Right cardiac atrium (tissue), 5 donors: ENCODE measurements at regions not wholly inside any gene's neighbourhood (a gene's known extent, or its start where the extent isn't known, plus 50 kb on each side); places are given as distances from the start of the nearest gene placed in this dataset.

Experiments
- ATAC-seq, 2 donors: fragments of 200-7000 bp; cut with Tn5 transposase; one replicate each; pipeline versions ENCODE4 v1.8.0 to v1.9.1; 2020; ENCODE audit warnings: moderate library complexity in 2 of 2, mild to moderate bottlenecking in 1 of 2
- DNase-seq, 3 donors: peaks; one replicate each; pipeline ENCODE4 v3.0.0-alpha.2; 2020
- H3K27ac ChIP-seq: one replicate; pipeline ENCODE4 v1.5.1; 2013; ENCODE audit warnings: mild to moderate bottlenecking, low read length, control low read depth, moderate library complexity
- H3K27me3 ChIP-seq: one replicate; pipeline ENCODE4 v1.6.1; 2013; ENCODE audit not compliant: control insufficient read depth, insufficient read depth
- H3K4me1 ChIP-seq: one replicate; pipeline ENCODE4 v1.6.1; 2013; ENCODE audit warnings: low read length; ENCODE audit not compliant: control insufficient read depth, insufficient read depth
- H3K4me3 ChIP-seq: one replicate; pipeline ENCODE4 v1.5.1; 2013; ENCODE audit warnings: low read length, control low read depth
- H3K9me3 ChIP-seq: one replicate; pipeline ENCODE4 v1.6.1; 2013; ENCODE audit warnings: low read length; ENCODE audit not compliant: control insufficient read depth
- WGBS: extraction: QIAGEN DNeasy Blood & Tissue Kit; methylation state at CpG from one replicate; pipeline ENCODE4 v1.1.7; 2013; 5-methylcytosine and 5-hydroxymethylcytosine counted together
- intact Hi-C, 4 donors: fragments of 100-400 bp; cut with DNase I; formaldehyde crosslinking; loops; one replicate each; pipeline versions ENCODE4 v1.11.0 to v1.14.0; 2022 to 2023
- donor health status: healthy with polysubstance abuse.
- donor health status: DM: no; HTN: yes; CAD: no.
- donor health status: DM: no; HTN: no; CAD: no.
- donor health status: DM: no; HTN: yes; CAD: no; lungs with severe emphysema.
- donor health status: DM: yes; HTN: yes; CAD: no.

- ATAC-seq (no peak), DNase-seq (no peak)
These were observed 92.5 kb downstream of the ATP23 start for GRCh38 chr12:58033831-58034230.

GRCh38 chr12:58034311-58034710, 92.9 kb downstream of the ATP23 start:
- Histone ChIP-seq H3K4me3 (no peak overlapping the region), H3K27ac (no peak overlapping the region), H3K4me1 (no peaks in the 10 kb centered on the region), H3K27me3 (no peaks in the 10 kb centered on the region), H3K9me3 (no peaks in the 10 kb centered on the region)
- DNase-seq: no peak
- intact Hi-C loops: no loop called here
- 79% methylated on average over 3 of the region's 3 CpGs for WGBS
- ATAC-seq: no peak

More at GRCh38 chr12:58033831-58034230, 92.5 kb downstream of the ATP23 start:
- H3K4me1 ChIP-seq: no peaks in the 10 kb centered on the region
- H3K27ac ChIP-seq: no peak overlapping the region
- intact Hi-C loops: no loop called here
- no peaks in the 10 kb centered on the region for H3K27me3 ChIP-seq
- no peak overlapping the region for H3K4me3 ChIP-seq
- no peaks in the 10 kb centered on the region for H3K9me3 ChIP-seq

- Histone ChIP-seq H3K9me3 (no peaks in the 10 kb centered on the region), H3K4me3 (no peak overlapping the region), H3K27ac (no peak overlapping the region), H3K4me1 (no peaks in the 10 kb centered on the region), H3K27me3 (no peaks in the 10 kb centered on the region)
- intact Hi-C loops: no loop called here
- DNase-seq (no peak), ATAC-seq (no peak)
- WGBS: 0% methylated on average over 1 of the region's 1 CpG
These were observed 93.3 kb downstream of the ATP23 start for GRCh38 chr12:58034712-58035111.

DNA sequence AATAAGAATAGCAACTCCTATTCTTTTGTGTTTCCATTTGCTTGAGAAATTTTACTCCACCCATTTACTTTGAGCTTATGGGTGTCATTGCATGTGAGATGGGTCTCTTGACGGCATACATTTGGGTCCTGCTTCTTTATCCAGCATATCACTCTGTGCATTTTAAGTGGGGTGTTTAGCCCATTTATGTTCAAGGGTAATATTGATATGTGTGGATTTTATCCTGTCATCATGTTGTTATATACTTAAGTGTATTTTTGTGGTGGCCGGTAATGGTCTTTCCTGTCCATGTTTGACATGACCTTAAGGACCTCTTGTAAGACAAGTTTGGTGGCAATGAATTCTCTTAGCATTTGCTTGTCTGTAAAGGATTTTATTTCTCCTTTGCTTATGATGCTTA, 100.1 kb downstream of the ATP23 start:
- H3K9me3 ChIP-seq: peaks cover 3% of the 10 kb centered on the region
- no peaks in the 10 kb centered on the region for H3K4me1 ChIP-seq
- H3K27ac ChIP-seq: no peak overlapping the region
- intact Hi-C loops: no loop called here
- WGBS: 94% methylated on average over 2 of the region's 2 CpGs
- DNase-seq: no peak
- ATAC-seq: no peak
- no peaks in the 10 kb centered on the region for H3K27me3 ChIP-seq
- no peak overlapping the region for H3K4me3 ChIP-seq

GRCh38 chr12:58044966-58045365, 103.6 kb downstream of the ATP23 start:
- intact Hi-C loops: no loop called here
- no peak overlapping the region for H3K4me3 ChIP-seq
- ATAC-seq: no peak
- no peaks in the 10 kb centered on the region for H3K27me3 ChIP-seq
- no peak overlapping the region for H3K27ac ChIP-seq
- no peaks in the 10 kb centered on the region for H3K4me1 ChIP-seq
- no peak for DNase-seq
- H3K9me3 ChIP-seq: peaks cover 3% of the 10 kb centered on the region

DNA sequence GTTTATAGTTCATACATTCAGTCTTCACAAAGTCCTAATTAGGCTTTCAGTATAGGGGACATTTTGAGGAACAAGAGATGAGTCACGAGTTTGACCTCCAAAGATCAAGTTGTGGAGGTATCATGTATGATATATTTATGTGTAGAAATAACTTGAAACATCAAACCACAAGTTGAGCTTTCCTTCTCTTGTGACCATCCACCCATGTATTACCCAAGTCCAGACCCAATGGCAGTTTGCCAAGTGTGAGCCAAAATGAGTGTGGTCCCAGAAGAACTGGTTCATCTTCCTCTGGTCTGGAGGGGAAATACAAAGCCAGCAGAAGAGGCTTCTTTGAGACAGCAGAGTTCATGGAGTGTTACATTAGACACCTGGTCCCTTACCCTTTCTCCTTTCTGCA, 104.9 kb downstream of the ATP23 start:
- intact Hi-C loops: no loop called here
- no peak for DNase-seq
- 71% methylated on average over 1 of the region's 1 CpG for WGBS
- Histone ChIP-seq H3K27me3 (no peaks in the 10 kb centered on the region), H3K4me3 (no peak overlapping the region), H3K4me1 (no peaks in the 10 kb centered on the region), H3K9me3 (peaks cover 3% of the 10 kb centered on the region), H3K27ac (no peak overlapping the region)
- ATAC-seq: no peak

DNA sequence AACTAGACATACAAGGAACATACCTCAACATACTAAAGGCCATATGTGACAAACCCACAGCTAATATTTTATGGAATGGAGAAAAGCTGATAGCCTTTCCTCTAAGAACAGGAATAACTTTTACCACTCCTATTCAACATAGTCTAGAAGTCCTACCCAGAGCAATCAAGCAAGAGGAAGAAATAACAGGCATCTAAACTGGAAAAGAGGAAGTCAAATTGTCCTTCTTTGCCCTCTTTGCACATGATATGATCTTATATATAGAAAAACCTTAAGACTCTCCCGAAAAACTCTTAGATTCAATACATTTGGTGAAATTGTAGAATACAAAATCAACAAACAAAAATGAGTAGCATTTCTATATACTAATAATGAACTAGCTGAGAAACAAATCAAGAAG, 110.0 kb downstream of the ATP23 start:
- 0% methylated on average over 1 of the region's 1 CpG for WGBS
- no peaks in the 10 kb centered on the region for H3K27me3 ChIP-seq

GRCh38 chr12:58064666-58065065, 123.3 kb downstream of the ATP23 start:
- WGBS: 94% methylated on average over 1 of the region's 1 CpG
- Histone ChIP-seq H3K4me1 (no peaks in the 10 kb centered on the region), H3K9me3 (no peaks in the 10 kb centered on the region), H3K27ac (no peak overlapping the region), H3K27me3 (no peaks in the 10 kb centered on the region), H3K4me3 (no peak overlapping the region)
- intact Hi-C loops: no loop called here
- ATAC-seq: no peak
- no peak for DNase-seq

More for the DNA sequence above, 110.0 kb downstream of the ATP23 start:
- ATAC-seq (no peak), DNase-seq (no peak)
- no peaks in the 10 kb centered on the region for H3K9me3 ChIP-seq
- intact Hi-C loops: no loop called here
- no peaks in the 10 kb centered on the region for H3K4me1 ChIP-seq
- H3K4me3 ChIP-seq: no peak overlapping the region
- H3K27ac ChIP-seq: no peak overlapping the region

DNA sequence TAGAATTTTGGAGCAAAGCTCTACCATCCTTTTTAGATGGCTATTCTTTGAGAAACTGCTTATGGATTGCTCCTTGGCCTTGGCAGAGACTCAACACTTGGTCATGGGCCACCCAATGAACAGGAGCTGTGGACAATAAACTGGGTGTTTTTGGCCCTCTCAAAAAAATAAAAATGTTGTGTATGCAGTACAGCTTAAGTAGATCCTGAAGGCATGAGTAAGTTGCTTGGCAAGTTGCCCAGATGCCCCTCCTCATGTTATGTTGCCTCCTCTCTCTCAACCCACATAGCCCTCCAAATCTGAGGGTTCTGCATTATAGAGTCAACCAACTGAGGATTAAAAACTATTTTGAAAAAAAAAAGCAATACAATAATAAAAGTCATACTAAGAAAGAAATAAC, 124.9 kb downstream of the ATP23 start:
- intact Hi-C loops: no loop called here
- Histone ChIP-seq H3K27ac (no peak overlapping the region), H3K4me1 (no peaks in the 10 kb centered on the region), H3K4me3 (no peak overlapping the region), H3K9me3 (no peaks in the 10 kb centered on the region), H3K27me3 (no peaks in the 10 kb centered on the region)
- DNase-seq (no peak), ATAC-seq (no peak)

DNA sequence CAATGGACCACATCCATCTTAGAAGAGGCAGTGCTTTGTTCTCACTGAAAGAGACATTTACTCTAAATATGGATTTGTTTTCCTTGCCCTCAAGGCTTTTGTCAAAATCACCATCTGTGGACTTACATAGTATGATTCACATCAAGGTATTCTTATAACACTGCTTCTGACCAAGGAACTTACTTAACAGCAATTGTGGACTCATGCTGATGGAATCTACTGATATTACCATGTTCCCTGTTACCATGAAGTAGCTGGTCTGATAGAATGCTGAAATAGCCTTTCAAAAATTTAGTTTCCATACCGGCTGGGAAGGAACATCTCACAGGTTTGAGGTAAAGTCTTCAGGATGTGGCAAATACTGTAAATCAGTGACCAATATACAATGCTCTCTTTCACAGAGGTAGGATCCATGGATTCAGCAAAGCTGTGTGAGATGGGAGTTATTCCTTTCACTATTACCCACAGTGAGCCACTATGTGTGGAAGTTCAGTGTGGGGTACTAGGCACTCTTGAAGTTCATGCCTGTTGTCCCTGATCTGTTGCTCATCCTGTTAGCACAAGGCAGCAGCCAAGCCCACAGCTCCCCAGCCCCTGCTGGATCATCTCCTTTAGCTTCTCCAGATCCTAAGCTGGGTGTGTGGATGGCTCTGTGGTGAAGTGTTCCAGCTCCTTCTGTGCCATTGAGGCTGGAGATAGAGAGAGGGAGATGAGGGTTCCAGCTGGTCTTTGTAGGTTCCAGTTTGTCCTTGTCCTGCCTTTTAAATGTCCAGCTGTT, 126.4 kb downstream of the ATP23 start:
- 1% methylated on average over 1 of the region's 1 CpG for WGBS

DNA sequence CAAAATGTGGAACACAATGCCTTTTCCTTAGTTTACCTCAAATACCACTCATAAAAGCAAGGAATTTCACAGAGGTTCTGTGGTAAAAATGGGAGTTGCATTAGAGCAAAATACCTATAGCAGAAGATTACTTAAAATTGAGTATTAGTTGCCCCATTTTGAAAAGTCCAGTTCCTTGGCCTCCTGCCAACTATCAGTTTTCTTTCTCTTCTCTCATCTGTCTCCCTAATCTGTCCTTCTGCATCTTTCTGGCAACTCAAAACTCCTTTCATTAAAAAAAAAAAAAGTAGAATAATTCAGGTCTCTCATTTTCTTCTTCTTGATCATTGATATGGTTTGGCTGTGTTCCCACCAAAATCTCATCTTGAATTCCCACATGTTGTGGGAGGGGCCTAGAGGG, 127.3 kb downstream of the ATP23 start:
- intact Hi-C loops: no loop called here
- DNase-seq: no peak
- H3K4me1 ChIP-seq: no peaks in the 10 kb centered on the region
- H3K27me3 ChIP-seq: no peaks in the 10 kb centered on the region
- no peaks in the 10 kb centered on the region for H3K9me3 ChIP-seq
- no peak overlapping the region for H3K4me3 ChIP-seq
- ATAC-seq: no peak
- H3K27ac ChIP-seq: no peak overlapping the region

More for the DNA sequence above, 126.4 kb downstream of the ATP23 start:
- ATAC-seq (no peak), DNase-seq (no peak)
- intact Hi-C loops: no loop called here
- Histone ChIP-seq H3K4me1 (no peaks in the 10 kb centered on the region), H3K27me3 (no peaks in the 10 kb centered on the region), H3K27ac (no peak overlapping the region), H3K9me3 (no peaks in the 10 kb centered on the region), H3K4me3 (no peak overlapping the region)
